B cell (primary cell): ENCODE measurements at regions not wholly inside any gene's neighbourhood (a gene's known extent, or its start where the extent isn't known, plus 50 kb on each side); places are given as distances from the start of the nearest gene placed in this dataset.

ENCODE experiments used
- ATAC-seq: fragments of 200-7000 bp; cut with Tn5 transposase; one replicate; pipeline ENCODE4 v1.10.0; 2021; ENCODE audit warnings: low read depth, mild to moderate bottlenecking, moderate number of reproducible peaks, moderate library complexity
- CTCF ChIA-PET: fragments of 350-600 bp; sonication (Branson Sonifier 250); formaldehyde crosslinking; loops from one replicate; lab custom pipeline; 2021; ENCODE audit warnings: antibody characterized with exemption, inconsistent platforms; lab: Charles Lee
- POLR2A ChIA-PET: fragments of 350-600 bp; sonication (Branson Sonifier 250); formaldehyde crosslinking; loops from one replicate; lab custom pipeline; 2021; ENCODE audit warnings: antibody characterized with exemption; lab: Charles Lee
- DNase-seq: peaks from one replicate; pipeline ENCODE4 v3.0.0; 2013
- H2AFZ ChIP-seq: 2 replicates; pipeline ENCODE4 v1.6.1; 2012; ENCODE audit warnings: mild to moderate bottlenecking, low read depth, low read length; ENCODE audit not compliant: insufficient read depth, poor library complexity, severe bottlenecking
- H3K27ac ChIP-seq, 2 donors: 1 replicate in 1 of 2; 2 replicates in 1 of 2; pipeline ENCODE4 v1.5.1; 2012 to 2013; ENCODE audit warnings: low read length in 2 of 2, mild to moderate bottlenecking in 2 of 2, moderate library complexity in 1 of 2
- H3K27me3 ChIP-seq, 4 experiments: fragments of 200-600 bp in 1 of 4; sonication (generic) in 1 of 4; replicated peaks in 1 of 4; 1 replicate in 2 of 4; 2 replicates in 2 of 4; pipeline versions ENCODE4 v1.6.1 to v1.7.0; 2013 to 2016; ENCODE audit warnings: low read length in 3 of 4, mild to moderate bottlenecking in 2 of 4, mixed read lengths in 1 of 4, moderate library complexity in 1 of 4; ENCODE audit not compliant: insufficient read depth in 4 of 4, control insufficient read depth in 3 of 4; ENCODE audit errors: control extremely low read depth in 1 of 4
- H3K36me3 ChIP-seq, 2 experiments: replicated peaks in 1 of 2; 1 replicate in 1 of 2; 2 replicates in 1 of 2; pipeline versions ENCODE4 v1.6.1 to v1.7.1; 2013; ENCODE audit warnings: low read length in 1 of 2; ENCODE audit not compliant: insufficient read depth in 2 of 2, control insufficient read depth in 1 of 2; ENCODE audit errors: control extremely low read depth in 1 of 2, extremely low read depth in 1 of 2
- H3K4me1 ChIP-seq, 2 donors: fragments of 200-600 bp in 1 of 2; sonication (generic) in 1 of 2; 1 replicate in 1 of 2; 2 replicates in 1 of 2; pipeline versions ENCODE4 v1.5.1 to v1.6.1; 2013 to 2017; ENCODE audit warnings: low read length in 2 of 2; ENCODE audit not compliant: control insufficient read depth in 2 of 2, insufficient read depth in 2 of 2
- H3K4me2 ChIP-seq: replicated peaks from 2 replicates; pipeline ENCODE3; 2012; ENCODE audit warnings: mild to moderate bottlenecking, low read depth, low read length; ENCODE audit not compliant: poor library complexity, severe bottlenecking
- H3K4me3 ChIP-seq, 5 experiments: fragments of 200-600 bp in 1 of 5; sonication (generic) in 1 of 5; 1 replicate in 3 of 5; 2 replicates in 2 of 5; pipeline versions ENCODE4 v1.5.1 to v1.7.0; 2011 to 2016; ENCODE audit warnings: low read length in 4 of 5, mild to moderate bottlenecking in 4 of 5, low read depth in 2 of 5, control low read depth in 1 of 5, moderate library complexity in 1 of 5; ENCODE audit not compliant: insufficient read depth in 1 of 5; ENCODE audit errors: control extremely low read depth in 1 of 5, extremely low read depth in 1 of 5
- H3K79me2 ChIP-seq: fragments of 200-600 bp; sonication (generic); one replicate; pipeline ENCODE4 v1.6.0; 2016; ENCODE audit warnings: low read length; ENCODE audit not compliant: control insufficient read depth, insufficient read depth
- H3K9ac ChIP-seq: fragments of 200-600 bp; sonication (generic); 2 replicates; pipeline ENCODE4 v1.6.1; 2017; ENCODE audit warnings: mild to moderate bottlenecking, low read length, moderate library complexity
- H3K9me3 ChIP-seq, 3 donors: one replicate each; pipeline versions ENCODE4 v1.6.1 to v1.7.1; 2013; ENCODE audit warnings: low read length in 2 of 3; ENCODE audit not compliant: control insufficient read depth in 2 of 3, insufficient read depth in 1 of 3; ENCODE audit errors: control extremely low read depth in 1 of 3
- H4K20me1 ChIP-seq: 2 replicates; pipeline ENCODE4 v1.6.0; 2012; ENCODE audit warnings: mild to moderate bottlenecking, low read length; ENCODE audit not compliant: insufficient read depth, control insufficient read depth, poor library complexity, severe bottlenecking
- H3K27ac Mint-ChIP-seq: one replicate; pipeline ENCODE4 v1.8.0; 2021; ENCODE audit warnings: mixed read lengths
- H3K27me3 Mint-ChIP-seq: one replicate; pipeline ENCODE4 v1.8.0; 2021; ENCODE audit warnings: mixed read lengths
- H3K4me1 Mint-ChIP-seq: one replicate; pipeline ENCODE4 v1.8.0; 2021; ENCODE audit warnings: mixed read lengths
- H3K4me3 Mint-ChIP-seq: one replicate; pipeline ENCODE4 v1.8.0; 2021; ENCODE audit warnings: mixed read lengths
- H3K9me3 Mint-ChIP-seq: one replicate; pipeline ENCODE4 v1.8.0; 2022; ENCODE audit warnings: mixed read lengths; ENCODE audit not compliant: insufficient read depth
- CTCF ChIP-seq: fragments of 200-600 bp; IDR thresholded peaks from one replicate; pipeline ENCODE4 v1.8.0; 2022; ENCODE audit warnings: antibody characterized with exemption, mild to moderate bottlenecking
- EZH2 ChIP-seq: IDR thresholded peaks from 2 replicates; pipeline ENCODE4 v1.6.1; 2012; ENCODE audit warnings: borderline replicate concordance, low read depth, mild to moderate bottlenecking, moderate library complexity, low read length; ENCODE audit not compliant: insufficient read depth, poor library complexity, severe bottlenecking
- WGBS: methylation state at CpG from one replicate; pipeline ENCODE4 v1.1.5; 2013; ENCODE audit warnings: missing lambda C conversion rate; ENCODE audit not compliant: insufficient coverage; 5-methylcytosine and 5-hydroxymethylcytosine counted together
- intact Hi-C: fragments of 100-400 bp; cut with micrococcal nuclease; formaldehyde crosslinking; loops from one replicate; pipeline ENCODE4 v1.10.0; 2022

- no peaks in the 10 kb centered on the region for H4K20me1 ChIP-seq
- ATAC-seq, result no peak
- CTCF ChIA-PET, result no interaction called here
- Mint-ChIP-seq H3K27ac (no peak overlapping the region), H3K9me3 (no peaks in the 10 kb centered on the region), H3K4me3 (no peak overlapping the region), H3K27me3 (peaks cover 27% of the 10 kb centered on the region), H3K4me1 (no peaks in the 10 kb centered on the region)
- H3K9me3 ChIP-seq, result no peaks in the 10 kb centered on the region
- H3K9ac ChIP-seq, result no peak overlapping the region
- no peak for DNase-seq
- intact Hi-C loops, result no loop called here
- 56% methylated on average over 15 of the region's 23 CpGs for WGBS
- TF ChIP-seq CTCF (no peak), EZH2 (no peak)
- H3K36me3 ChIP-seq, result no peaks in the 10 kb centered on the region
- no peak overlapping the region for H2AFZ ChIP-seq
- H3K27ac ChIP-seq, result no peak overlapping the region
- no peaks in the 10 kb centered on the region for H3K4me1 ChIP-seq
- no peaks in the 10 kb centered on the region for H3K79me2 ChIP-seq
- peaks cover 0 to 5% (median 0%) of the 10 kb centered on the region in 4 experiments for H3K27me3 ChIP-seq
- POLR2A ChIA-PET, result no interaction called here
- H3K4me2 ChIP-seq, result no peak overlapping the region
- no peak overlapping the region for H3K4me3 ChIP-seq
Measured at GRCh38 chr17:79438546-79439334, 172.1 kb downstream of the RBFOX3 start.

DNA sequence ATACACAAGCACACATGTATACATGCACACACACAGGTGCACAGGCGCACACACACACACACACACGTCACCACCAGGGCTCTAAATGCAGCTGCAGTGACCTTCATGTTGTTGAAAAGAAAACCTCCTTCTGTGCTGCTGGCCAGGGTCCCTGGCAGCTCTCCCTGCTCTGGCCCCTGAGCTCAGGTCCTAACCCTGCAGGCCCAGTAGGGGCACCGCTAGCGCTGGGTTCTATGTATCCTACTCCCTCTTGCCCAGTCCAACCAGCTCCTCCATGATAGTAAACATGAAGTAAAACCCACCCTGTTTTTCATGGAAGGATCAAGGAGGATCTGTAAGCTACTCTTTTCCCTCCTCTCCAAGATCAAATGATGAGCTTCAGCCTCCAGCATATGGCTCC is 172.8 kb downstream of the RBFOX3 start:
- no peak overlapping the region for H3K27ac ChIP-seq
- no peak for TF ChIP-seq EZH2
- TF ChIP-seq CTCF, result no peak
- no peaks in the 10 kb centered on the region for H3K4me1 ChIP-seq
- H3K4me2 ChIP-seq, result no peak overlapping the region
- Mint-ChIP-seq H3K9me3 (no peaks in the 10 kb centered on the region), H3K27ac (no peak overlapping the region), H3K4me1 (no peaks in the 10 kb centered on the region), H3K27me3 (peaks cover 27% of the 10 kb centered on the region), H3K4me3 (no peak overlapping the region)
- POLR2A ChIA-PET, result no interaction called here
- H3K27me3 ChIP-seq, result peaks cover 0 to 6% (median 0%) of the 10 kb centered on the region in 4 experiments
- CTCF ChIA-PET, result no interaction called here
- H4K20me1 ChIP-seq, result no peaks in the 10 kb centered on the region
- 71% methylated on average over 4 of the region's 4 CpGs for WGBS
- H3K36me3 ChIP-seq, result no peaks in the 10 kb centered on the region
- ATAC-seq (no peak), DNase-seq (no peak)
- no peak overlapping the region for H3K9ac ChIP-seq
- no peaks in the 10 kb centered on the region for H3K79me2 ChIP-seq
- no peak overlapping the region for H2AFZ ChIP-seq
- H3K9me3 ChIP-seq, result no peaks in the 10 kb centered on the region
- intact Hi-C loops, result no loop called here
- H3K4me3 ChIP-seq, result no peak overlapping the region
